HG03159 (cell line): ENCODE measurements at regions not wholly inside any gene's neighbourhood (a gene's known extent, or its start where the extent isn't known, plus 50 kb on each side); places are given as distances from the start of the nearest gene placed in this dataset.

ENCODE experiments used
- ATAC-seq: cut with Tn5 transposase; IDR thresholded peaks from one replicate; pipeline ENCODE4 v1.9.1; 2021; ENCODE audit warnings: mild to moderate bottlenecking, moderate library complexity; ENCODE audit not compliant: unreplicated experiment

- ATAC-seq: no peak
Observed at GRCh38 chr2:153028626-153029025, 310.2 kb downstream of the ARL6IP6 start.

- no peak for ATAC-seq
Observed at GRCh38 chr2:153027533-153027932, 309.1 kb downstream of the ARL6IP6 start.

GRCh38 chr2:153020201-153020600 lies 301.8 kb downstream of the ARL6IP6 start:
- ATAC-seq: no peak

GRCh38 chr2:153005071-153005730 lies 286.8 kb downstream of the ARL6IP6 start:
- ATAC-seq: peak; percentile 61

GRCh38 chr2:153004627-153005026 lies 286.2 kb downstream of the ARL6IP6 start:
- peak; percentile 53 for ATAC-seq

GRCh38 chr2:152974146-152974545 lies 255.7 kb downstream of the ARL6IP6 start:
- ATAC-seq: no peak

- ATAC-seq: no peak
Observed at GRCh38 chr2:152971685-152972084, 253.3 kb downstream of the ARL6IP6 start.

- no peak for ATAC-seq
Observed at GRCh38 chr2:152962446-152962845, 244.0 kb downstream of the ARL6IP6 start.

GRCh38 chr2:152961351-152961750 lies 242.9 kb downstream of the ARL6IP6 start:
- no peak for ATAC-seq

- ATAC-seq: no peak
Observed at GRCh38 chr2:152950126-152950525, 231.7 kb downstream of the ARL6IP6 start.

GRCh38 chr2:152944099-152944498 lies 225.7 kb downstream of the ARL6IP6 start:
- ATAC-seq: no peak

GRCh38 chr2:152942940-152943440 lies 224.6 kb downstream of the ARL6IP6 start:
- no peak for ATAC-seq

GRCh38 chr2:152930501-152930900 lies 212.1 kb downstream of the ARL6IP6 start:
- no peak for ATAC-seq

- no peak for ATAC-seq
Observed at GRCh38 chr2:152929628-152930027, 211.2 kb downstream of the ARL6IP6 start.

GRCh38 chr2:152925547-152926448 lies 207.4 kb downstream of the ARL6IP6 start:
- peak; percentile 84 for ATAC-seq

- no peak for ATAC-seq
Observed at GRCh38 chr2:152924722-152925121, 206.3 kb downstream of the ARL6IP6 start.

GRCh38 chr2:152924219-152924618 lies 205.8 kb downstream of the ARL6IP6 start:
- ATAC-seq: no peak

GRCh38 chr2:152920846-152921245 lies 202.4 kb downstream of the ARL6IP6 start:
- no peak for ATAC-seq

- no peak for ATAC-seq
Observed at GRCh38 chr2:152910970-152911369, 192.6 kb downstream of the ARL6IP6 start.

GRCh38 chr2:152907046-152907445 lies 188.6 kb downstream of the ARL6IP6 start:
- no peak for ATAC-seq

GRCh38 chr2:152894051-152894450 lies 175.6 kb downstream of the ARL6IP6 start:
- ATAC-seq: no peak

- ATAC-seq: no peak
Observed at GRCh38 chr2:152890736-152891135, 172.3 kb downstream of the ARL6IP6 start.
